HG03108 (cell line): ENCODE measurements at regions not wholly inside any gene's neighbourhood (a gene's known extent, or its start where the extent isn't known, plus 50 kb on each side); places are given as distances from the start of the nearest gene placed in this dataset.
"Not testable (repeated sequence)": the region's sequence is repeated elsewhere in the genome, so short reads cannot be mapped to it uniquely, and the experiment has no call there.

Experiments used
- ATAC-seq: cut with Tn5 transposase; IDR thresholded peaks from one replicate; pipeline ENCODE4 v1.9.1; 2021; ENCODE audit warnings: moderate library complexity; ENCODE audit not compliant: unreplicated experiment

- ATAC-seq, result not testable (repeated sequence)
These were observed 97.1 kb upstream of the CHST15 start for GRCh38 chr10:124190476-124190875.

- ATAC-seq, result no peak
These were observed 93.6 kb upstream of the CHST15 start for GRCh38 chr10:124186956-124187355.

- no peak for ATAC-seq
These were observed 91.7 kb upstream of the CHST15 start for GRCh38 chr10:124185084-124185483.

- ATAC-seq, result no peak
These were observed 90.9 kb upstream of the CHST15 start for GRCh38 chr10:124184208-124184830.

GRCh38 chr10:124183617-124184016 is 90.2 kb upstream of the CHST15 start:
- ATAC-seq, result no peak

GRCh38 chr10:124182088-124182541 is 88.7 kb upstream of the CHST15 start:
- no peak for ATAC-seq

GRCh38 chr10:124181656-124182055 is 88.3 kb upstream of the CHST15 start:
- ATAC-seq, result no peak

GRCh38 chr10:124180947-124181549 is 87.7 kb upstream of the CHST15 start:
- no peak for ATAC-seq

GRCh38 chr10:124180044-124180745 is 86.8 kb upstream of the CHST15 start:
- ATAC-seq, result no peak

GRCh38 chr10:124179308-124180043 is 86.1 kb upstream of the CHST15 start:
- ATAC-seq, result no peak

GRCh38 chr10:124177180-124177518 is 83.8 kb upstream of the CHST15 start:
- no peak for ATAC-seq

- no peak for ATAC-seq
These were observed 83.2 kb upstream of the CHST15 start for GRCh38 chr10:124176349-124177179.

GRCh38 chr10:124175701-124176348 is 82.4 kb upstream of the CHST15 start:
- no peak for ATAC-seq

GRCh38 chr10:124174673-124175645 is 81.6 kb upstream of the CHST15 start:
- no peak for ATAC-seq

GRCh38 chr10:124174071-124174566 is 80.7 kb upstream of the CHST15 start:
- ATAC-seq, result no peak

- no peak for ATAC-seq
These were observed 80.0 kb upstream of the CHST15 start for GRCh38 chr10:124173298-124173900.

GRCh38 chr10:124172181-124172916 is 79.0 kb upstream of the CHST15 start:
- no peak for ATAC-seq

- no peak for ATAC-seq
These were observed 78.2 kb upstream of the CHST15 start for GRCh38 chr10:124171561-124171960.
